ENCODE measurements at regions not wholly inside any gene's neighbourhood (a gene's known extent, or its start where the extent isn't known, plus 50 kb on each side); places are given as distances from the start of the nearest gene placed in this dataset.

DNA sequence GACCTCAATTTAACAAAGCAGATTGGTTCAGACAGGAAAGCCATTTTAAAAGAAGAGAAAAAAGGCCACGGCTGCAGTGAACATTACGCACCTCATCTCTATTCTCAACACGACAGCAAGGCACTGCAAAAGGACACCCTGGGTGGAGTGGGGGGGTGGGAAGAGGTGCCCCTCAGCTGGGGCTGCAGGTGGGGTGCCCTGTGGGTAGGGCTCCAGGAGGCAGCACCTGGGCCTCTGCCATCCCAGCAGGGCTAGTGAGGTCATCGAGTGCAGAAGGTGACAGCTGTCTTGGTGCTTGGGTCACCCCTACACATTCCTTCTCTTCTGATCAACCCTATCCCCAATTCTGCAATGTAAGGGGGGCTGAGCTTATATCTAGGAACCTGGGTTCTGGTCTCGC lies 142.9 kb upstream of the PRMT8 start:
- Histone ChIP-seq H3K27me3 (peaks cover 0 to 17% of the 10 kb centered on the region in 2 donors), H3K4me3 (no peak overlapping the region), H3K27ac (no peak overlapping the region), H3K36me3 (no peaks in the 10 kb centered on the region), H3K4me1 (no peaks in the 10 kb centered on the region), H3K9me3 (no peaks in the 10 kb centered on the region)
- no peak for ATAC-seq
- no peak for DNase-seq
- intact Hi-C loops (cut with DNase I): no loop called here
- TF ChIP-seq, protein P1, sequence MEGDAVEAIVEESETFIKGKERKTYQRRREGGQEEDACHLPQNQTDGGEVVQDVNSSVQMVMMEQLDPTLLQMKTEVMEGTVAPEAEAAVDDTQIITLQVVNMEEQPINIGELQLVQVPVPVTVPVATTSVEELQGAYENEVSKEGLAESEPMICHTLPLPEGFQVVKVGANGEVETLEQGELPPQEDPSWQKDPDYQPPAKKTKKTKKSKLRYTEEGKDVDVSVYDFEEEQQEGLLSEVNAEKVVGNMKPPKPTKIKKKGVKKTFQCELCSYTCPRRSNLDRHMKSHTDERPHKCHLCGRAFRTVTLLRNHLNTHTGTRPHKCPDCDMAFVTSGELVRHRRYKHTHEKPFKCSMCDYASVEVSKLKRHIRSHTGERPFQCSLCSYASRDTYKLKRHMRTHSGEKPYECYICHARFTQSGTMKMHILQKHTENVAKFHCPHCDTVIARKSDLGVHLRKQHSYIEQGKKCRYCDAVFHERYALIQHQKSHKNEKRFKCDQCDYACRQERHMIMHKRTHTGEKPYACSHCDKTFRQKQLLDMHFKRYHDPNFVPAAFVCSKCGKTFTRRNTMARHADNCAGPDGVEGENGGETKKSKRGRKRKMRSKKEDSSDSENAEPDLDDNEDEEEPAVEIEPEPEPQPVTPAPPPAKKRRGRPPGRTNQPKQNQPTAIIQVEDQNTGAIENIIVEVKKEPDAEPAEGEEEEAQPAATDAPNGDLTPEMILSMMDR (IDR thresholded peaks at IDR 0.05): no peak

DNA sequence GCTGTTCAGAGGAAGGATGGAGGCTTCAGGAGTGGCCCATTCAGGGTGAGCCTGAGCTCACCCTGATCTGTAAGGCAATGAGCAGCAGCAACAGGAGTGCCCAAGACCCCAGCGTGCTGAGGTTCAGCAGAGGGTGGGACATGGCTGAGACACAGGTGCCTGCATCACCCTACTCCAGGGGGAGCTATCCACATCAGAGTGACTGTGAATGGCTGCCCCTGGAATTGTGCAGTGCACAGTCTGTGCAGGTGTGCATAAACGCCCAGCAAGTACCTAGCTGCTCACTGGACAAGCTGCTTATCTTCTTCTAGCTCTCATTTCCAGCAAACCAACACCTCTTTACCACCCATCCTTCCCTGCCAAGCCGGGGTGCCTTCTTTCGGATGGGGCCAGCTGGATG lies 140.6 kb upstream of the PRMT8 start:
- DNase-seq: no peak
- intact Hi-C loops (cut with DNase I): no loop called here
- no peak for ATAC-seq
- TF ChIP-seq, protein P1 (IDR thresholded peaks at IDR 0.05): no peak
- Histone ChIP-seq H3K27ac (no peak overlapping the region), H3K27me3 (peaks cover 0 to 18% of the 10 kb centered on the region in 2 donors), H3K4me1 (no peaks in the 10 kb centered on the region), H3K36me3 (no peaks in the 10 kb centered on the region), H3K4me3 (no peak overlapping the region), H3K9me3 (no peaks in the 10 kb centered on the region)

DNA sequence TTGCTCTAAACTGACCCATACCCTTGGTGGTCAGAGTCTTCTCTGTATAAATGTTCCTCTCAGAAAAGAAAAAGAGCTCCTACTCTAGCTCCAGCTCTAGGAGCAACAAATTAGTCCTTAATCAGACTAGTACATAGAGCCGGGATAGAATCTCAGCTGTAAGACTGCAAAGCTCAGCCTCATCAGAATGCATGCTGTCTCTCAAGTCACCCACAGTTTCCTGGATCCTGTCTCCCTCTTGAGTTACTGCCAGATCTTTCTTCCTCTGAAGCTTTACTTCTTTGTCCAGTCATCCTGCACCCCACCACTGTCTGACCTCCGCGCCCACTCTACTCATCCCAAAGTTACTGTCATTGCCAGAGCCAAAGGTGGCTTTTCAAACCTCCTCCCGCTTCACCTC lies 139.3 kb upstream of the PRMT8 start:
- Histone ChIP-seq H3K4me1 (no peaks in the 10 kb centered on the region), H3K27ac (no peak overlapping the region), H3K9me3 (no peaks in the 10 kb centered on the region), H3K27me3 (peaks cover 0 to 18% of the 10 kb centered on the region in 2 donors), H3K36me3 (no peaks in the 10 kb centered on the region), H3K4me3 (no peak overlapping the region)
- TF ChIP-seq, protein P1 (IDR thresholded peaks at IDR 0.05): no peak
- intact Hi-C loops (cut with DNase I): no loop called here
- DNase-seq (no peak), ATAC-seq (no peak)

DNA sequence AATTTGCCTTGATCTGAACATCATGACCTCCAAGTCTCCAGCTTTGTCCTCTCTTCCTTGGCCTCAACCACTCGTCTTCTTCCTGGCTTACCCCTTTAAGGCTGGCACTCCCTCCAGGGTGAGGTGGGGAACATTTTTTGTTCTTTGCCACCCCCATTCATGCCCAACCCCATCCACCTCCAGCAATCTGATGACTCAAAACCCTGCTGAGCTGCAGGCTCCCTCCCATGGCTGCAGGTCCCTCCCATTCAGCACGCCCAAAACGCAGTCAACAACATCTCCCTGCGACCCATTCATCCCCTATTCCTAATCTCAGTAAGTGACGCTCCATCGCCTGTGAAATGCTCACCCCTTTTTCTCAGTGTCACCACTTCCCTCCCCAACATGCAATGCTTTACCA lies 138.8 kb upstream of the PRMT8 start:
- Histone ChIP-seq H3K27me3 (peaks cover 0 to 18% of the 10 kb centered on the region in 2 donors), H3K27ac (no peak overlapping the region), H3K4me1 (no peaks in the 10 kb centered on the region), H3K9me3 (no peaks in the 10 kb centered on the region), H3K36me3 (no peaks in the 10 kb centered on the region), H3K4me3 (no peak overlapping the region)
- DNase-seq (no peak), ATAC-seq (no peak)
- TF ChIP-seq, protein P1 (IDR thresholded peaks at IDR 0.05): no peak
- intact Hi-C loops (cut with DNase I): no loop called here

DNA sequence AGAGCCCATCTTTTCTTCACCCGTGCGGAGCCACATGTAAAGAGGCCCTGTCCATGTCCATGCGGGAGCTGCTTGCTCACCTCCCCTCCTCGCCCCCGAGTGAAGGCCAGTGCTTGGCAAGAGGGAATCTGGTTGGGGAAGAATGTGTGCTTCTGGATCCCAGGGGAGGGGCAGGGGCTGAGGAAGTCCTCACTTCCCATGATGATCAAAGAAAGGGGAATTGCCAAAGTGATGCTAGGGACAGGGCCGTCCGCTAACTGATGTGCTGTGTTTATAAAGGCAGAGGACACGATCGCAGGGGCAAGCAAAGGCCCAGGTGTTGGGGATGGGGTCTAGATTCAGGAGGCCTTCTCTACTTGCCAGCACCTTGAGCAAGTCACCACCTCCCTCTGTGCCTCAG lies 137.4 kb upstream of the PRMT8 start:
- intact Hi-C loops (cut with DNase I): no loop called here
- DNase-seq (no peak), ATAC-seq (no peak)
- no peaks in the 10 kb centered on the region for H3K36me3 ChIP-seq
- H3K4me3 ChIP-seq: no peak overlapping the region
- H3K9me3 ChIP-seq: no peaks in the 10 kb centered on the region
- H3K27ac ChIP-seq: no peak overlapping the region
- TF ChIP-seq, protein P1 (IDR thresholded peaks at IDR 0.05): no peak
- H3K4me1 ChIP-seq: no peaks in the 10 kb centered on the region
- peaks cover 0 to 18% of the 10 kb centered on the region in 2 donors for H3K27me3 ChIP-seq

All from left lung (tissue), 4 donors.